GM12892 (cell line): ENCODE measurements at regions not wholly inside any gene's neighbourhood (a gene's known extent, or its start where the extent isn't known, plus 50 kb on each side); places are given as distances from the start of the nearest gene placed in this dataset.

Experiments used
- POLR2A ChIP-seq: IDR thresholded peaks from 2 replicates; pipeline ENCODE4 v1.6.1; 2011; ENCODE audit warnings: low read depth, low read length, control low read depth
- POLR2AphosphoS5 ChIP-seq: IDR thresholded peaks from 2 replicates; pipeline ENCODE4 v1.6.1; 2011; ENCODE audit warnings: low read depth, low read length, control low read depth
- TAF1 ChIP-seq: IDR thresholded peaks from 2 replicates; pipeline ENCODE4 v1.6.1; 2011; ENCODE audit warnings: low read depth, mild to moderate bottlenecking, control low read depth, low read length, borderline replicate concordance

- no peak for TF ChIP-seq TAF1
- TF ChIP-seq POLR2AphosphoS5 = no peak
- TF ChIP-seq POLR2A = no peak
These were observed 614.3 kb downstream of the ACTL7B start for GRCh38 chr9:108241384-108242073.
